ENCODE measurements at regions not wholly inside any gene's neighbourhood (a gene's known extent, or its start where the extent isn't known, plus 50 kb on each side); places are given as distances from the start of the nearest gene placed in this dataset.

DNA sequence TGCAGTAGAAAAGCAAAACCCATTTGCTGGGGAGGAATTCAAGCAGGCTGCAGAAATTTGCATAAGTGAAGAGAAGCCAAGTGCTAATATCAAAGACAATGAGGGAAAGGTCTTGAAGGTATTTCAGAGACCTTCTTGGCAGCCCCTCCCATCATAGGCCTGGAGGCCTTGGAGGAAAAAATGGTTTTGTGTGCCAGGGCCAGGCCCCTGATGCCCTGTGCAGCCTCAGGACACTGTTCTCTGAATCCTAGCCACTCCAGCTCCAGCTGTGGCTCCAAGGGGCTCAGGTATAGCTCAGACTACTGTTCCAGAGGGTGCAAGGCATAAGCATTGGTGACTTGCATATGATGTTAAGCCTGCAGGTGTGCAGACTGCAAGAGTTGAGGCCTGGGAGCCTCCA is 463.2 kb upstream of the ATXN8OS start:
- TF ChIP-seq POLR2A (IDR thresholded peaks at IDR 0.05): no peak
- TF ChIP-seq, protein P1, sequence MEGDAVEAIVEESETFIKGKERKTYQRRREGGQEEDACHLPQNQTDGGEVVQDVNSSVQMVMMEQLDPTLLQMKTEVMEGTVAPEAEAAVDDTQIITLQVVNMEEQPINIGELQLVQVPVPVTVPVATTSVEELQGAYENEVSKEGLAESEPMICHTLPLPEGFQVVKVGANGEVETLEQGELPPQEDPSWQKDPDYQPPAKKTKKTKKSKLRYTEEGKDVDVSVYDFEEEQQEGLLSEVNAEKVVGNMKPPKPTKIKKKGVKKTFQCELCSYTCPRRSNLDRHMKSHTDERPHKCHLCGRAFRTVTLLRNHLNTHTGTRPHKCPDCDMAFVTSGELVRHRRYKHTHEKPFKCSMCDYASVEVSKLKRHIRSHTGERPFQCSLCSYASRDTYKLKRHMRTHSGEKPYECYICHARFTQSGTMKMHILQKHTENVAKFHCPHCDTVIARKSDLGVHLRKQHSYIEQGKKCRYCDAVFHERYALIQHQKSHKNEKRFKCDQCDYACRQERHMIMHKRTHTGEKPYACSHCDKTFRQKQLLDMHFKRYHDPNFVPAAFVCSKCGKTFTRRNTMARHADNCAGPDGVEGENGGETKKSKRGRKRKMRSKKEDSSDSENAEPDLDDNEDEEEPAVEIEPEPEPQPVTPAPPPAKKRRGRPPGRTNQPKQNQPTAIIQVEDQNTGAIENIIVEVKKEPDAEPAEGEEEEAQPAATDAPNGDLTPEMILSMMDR (IDR thresholded peaks at IDR 0.05): no peak

Data from heart left ventricle (tissue), 13 donors.